OCI-LY3 (cell line): ENCODE measurements at regions not wholly inside any gene's neighbourhood (a gene's known extent, or its start where the extent isn't known, plus 50 kb on each side); places are given as distances from the start of the nearest gene placed in this dataset.

Experiments used
- EZH2phosphoT487 ChIP-seq: fragments of 200-600 bp; shearing (Covaris generic); IDR thresholded peaks from 2 replicates; pipeline ENCODE4 v1.6.1; 2018; ENCODE audit warnings: antibody characterized with exemption, mixed run types, low read depth
- TF ChIP-seq, protein P1 (sequence below): fragments of 200-600, 300-600 bp; sonication (generic); IDR thresholded peaks from 2 replicates; pipeline ENCODE4 v1.5.1; 2014; ENCODE audit warnings: antibody characterized with exemption, low read length, low read depth

DNA sequence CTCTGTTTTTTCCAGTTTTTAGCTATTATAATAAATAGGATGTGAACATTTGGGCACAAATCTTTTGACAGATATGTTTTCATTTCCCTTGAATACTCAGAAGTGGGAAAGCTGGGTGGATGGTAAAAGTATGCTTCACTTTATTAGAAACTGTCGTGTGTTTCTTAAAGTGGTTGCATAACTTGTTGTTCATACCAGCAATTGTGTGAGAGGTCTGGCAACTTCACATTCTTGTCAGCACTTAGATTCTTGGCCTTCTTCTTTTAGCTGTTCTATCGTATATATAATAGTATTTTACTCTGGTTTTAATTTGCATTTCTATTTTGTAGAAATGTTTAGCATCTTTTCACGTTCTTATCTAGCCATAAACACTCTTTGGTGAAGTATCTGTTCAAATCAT, 894.4 kb downstream of the KCNMA1 start:
- TF ChIP-seq, protein P1, sequence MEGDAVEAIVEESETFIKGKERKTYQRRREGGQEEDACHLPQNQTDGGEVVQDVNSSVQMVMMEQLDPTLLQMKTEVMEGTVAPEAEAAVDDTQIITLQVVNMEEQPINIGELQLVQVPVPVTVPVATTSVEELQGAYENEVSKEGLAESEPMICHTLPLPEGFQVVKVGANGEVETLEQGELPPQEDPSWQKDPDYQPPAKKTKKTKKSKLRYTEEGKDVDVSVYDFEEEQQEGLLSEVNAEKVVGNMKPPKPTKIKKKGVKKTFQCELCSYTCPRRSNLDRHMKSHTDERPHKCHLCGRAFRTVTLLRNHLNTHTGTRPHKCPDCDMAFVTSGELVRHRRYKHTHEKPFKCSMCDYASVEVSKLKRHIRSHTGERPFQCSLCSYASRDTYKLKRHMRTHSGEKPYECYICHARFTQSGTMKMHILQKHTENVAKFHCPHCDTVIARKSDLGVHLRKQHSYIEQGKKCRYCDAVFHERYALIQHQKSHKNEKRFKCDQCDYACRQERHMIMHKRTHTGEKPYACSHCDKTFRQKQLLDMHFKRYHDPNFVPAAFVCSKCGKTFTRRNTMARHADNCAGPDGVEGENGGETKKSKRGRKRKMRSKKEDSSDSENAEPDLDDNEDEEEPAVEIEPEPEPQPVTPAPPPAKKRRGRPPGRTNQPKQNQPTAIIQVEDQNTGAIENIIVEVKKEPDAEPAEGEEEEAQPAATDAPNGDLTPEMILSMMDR: no peak
- no peak for TF ChIP-seq EZH2phosphoT487
